ENCODE measurements at regions not wholly inside any gene's neighbourhood (a gene's known extent, or its start where the extent isn't known, plus 50 kb on each side); places are given as distances from the start of the nearest gene placed in this dataset.

DNA sequence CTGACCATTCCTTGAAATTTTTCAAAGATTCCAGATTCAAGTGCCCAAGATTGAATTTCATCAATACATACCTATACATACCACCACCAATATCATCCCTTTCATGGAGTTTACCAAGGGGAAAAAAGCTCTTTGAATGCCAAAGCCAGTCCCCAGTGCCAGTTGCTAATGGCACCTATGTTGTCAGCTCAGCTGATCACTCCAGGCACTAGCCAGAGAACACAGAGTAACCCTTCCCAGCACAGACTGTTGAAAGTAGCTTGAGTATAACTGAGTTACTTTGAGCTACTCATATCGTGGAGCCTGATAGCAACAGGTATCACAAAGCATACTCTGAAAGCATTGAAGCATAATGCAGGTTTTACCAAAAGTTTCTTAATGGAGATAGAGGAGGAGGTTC, 133.9 kb upstream of the NFIA start:
- no peak for TF ChIP-seq CTCF (conservative IDR thresholded peaks at IDR 0.05; ENCODE audit: low read length)
- TF ChIP-seq EZH2phosphoT487 (IDR thresholded peaks at IDR 0.05; ENCODE audit: borderline replicate concordance, low read depth, low read length) = no peak

All from OCI-LY7 (cell line).